Mesendoderm (in vitro differentiated cells): ENCODE measurements at regions not wholly inside any gene's neighbourhood (a gene's known extent, or its start where the extent isn't known, plus 50 kb on each side); places are given as distances from the start of the nearest gene placed in this dataset.

Experiments
- DNase-seq: peaks from one replicate; pipeline ENCODE4 v3.0.0; 2013
- H2AK5ac ChIP-seq: 2 replicates; pipeline ENCODE4 v1.6.1; 2013; ENCODE audit warnings: low read length, inconsistent platforms
- H2BK120ac ChIP-seq: 2 replicates; pipeline ENCODE4 v1.6.1; 2013; ENCODE audit warnings: low read depth, mild to moderate bottlenecking, low read length, moderate library complexity, mixed read lengths
- H2BK15ac ChIP-seq: replicated peaks from 2 replicates; pipeline ENCODE4 v1.6.1; 2013; ENCODE audit warnings: low read depth, mild to moderate bottlenecking, moderate library complexity
- H2BK5ac ChIP-seq: 2 replicates; pipeline ENCODE4 v1.6.1; 2013; ENCODE audit warnings: low read length, inconsistent platforms
- H3K18ac ChIP-seq: 2 replicates; pipeline ENCODE4 v1.6.1; 2013; ENCODE audit warnings: mild to moderate bottlenecking, low read length, mixed read lengths
- H3K23ac ChIP-seq: one replicate; pipeline ENCODE4 v1.6.1; 2013; ENCODE audit warnings: low read length
- H3K27ac ChIP-seq: 2 replicates; pipeline ENCODE4 v1.5.1; 2013; ENCODE audit warnings: low read depth, mild to moderate bottlenecking, inconsistent platforms, low read length, moderate library complexity
- H3K27me3 ChIP-seq: 2 replicates; pipeline ENCODE4 v1.6.1; 2013; ENCODE audit warnings: low read length, control low read depth, mild to moderate bottlenecking, inconsistent platforms; ENCODE audit not compliant: insufficient read depth, poor library complexity
- H3K36me3 ChIP-seq: 2 replicates; pipeline ENCODE4 v1.6.1; 2013; ENCODE audit warnings: low read length, inconsistent platforms; ENCODE audit not compliant: control insufficient read depth, insufficient read depth
- H3K4ac ChIP-seq: one replicate; pipeline ENCODE4 v1.6.1; 2013; ENCODE audit warnings: low read depth, mild to moderate bottlenecking, low read length, moderate library complexity
- H3K4me1 ChIP-seq: 2 replicates; pipeline ENCODE4 v1.6.1; 2013; ENCODE audit warnings: low read depth, low read length, inconsistent platforms; ENCODE audit not compliant: control insufficient read depth
- H3K4me2 ChIP-seq: 2 replicates; pipeline ENCODE4 v1.6.1; 2013; ENCODE audit warnings: low read length
- H3K4me3 ChIP-seq: 2 replicates; pipeline ENCODE4 v1.5.1; 2013; ENCODE audit warnings: mild to moderate bottlenecking, low read length
- H3K56ac ChIP-seq: one replicate; pipeline ENCODE4 v1.6.1; 2013; ENCODE audit warnings: low read length
- H3K79me1 ChIP-seq: 2 replicates; pipeline ENCODE4 v1.6.1; 2013; ENCODE audit warnings: low read length, inconsistent platforms
- H3K79me2 ChIP-seq: 2 replicates; pipeline ENCODE4 v1.6.1; 2013; ENCODE audit warnings: mild to moderate bottlenecking, low read length; ENCODE audit not compliant: control insufficient read depth, insufficient read depth
- H3K9ac ChIP-seq: 2 replicates; pipeline ENCODE4 v1.6.1; 2013; ENCODE audit warnings: low read length, inconsistent platforms
- H4K5ac ChIP-seq: one replicate; pipeline ENCODE4 v1.6.1; 2013; ENCODE audit warnings: low read length
- H4K8ac ChIP-seq: one replicate; pipeline ENCODE4 v1.6.1; 2013; ENCODE audit warnings: low read depth, mild to moderate bottlenecking, control low read depth, low read length, moderate library complexity
- WGBS: extraction: QIAGEN DNeasy Blood & Tissue Kit; methylation state at CpG from one replicate; pipeline ENCODE4 v1.1.7; 2013; ENCODE audit warnings: low lambda C conversion rate, missing lambda C conversion rate; ENCODE audit not compliant: insufficient coverage; ENCODE audit errors: extremely low coverage; 5-methylcytosine and 5-hydroxymethylcytosine counted together

GRCh38 chr14:51167587-51168214 lies 72.3 kb upstream of the TMX1 start:
- Histone ChIP-seq H3K4me1 (no peaks in the 10 kb centered on the region), H4K5ac (no peak overlapping the region), H3K4me3 (no peak overlapping the region), H2BK5ac (no peak overlapping the region), H3K4ac (no peak overlapping the region), H3K27me3 (no peaks in the 10 kb centered on the region), H3K79me2 (no peaks in the 10 kb centered on the region), H2AK5ac (no peak overlapping the region), H3K56ac (no peak overlapping the region), H3K27ac (no peak overlapping the region), H4K8ac (no peak overlapping the region), H3K18ac (no peak overlapping the region), H3K36me3 (no peaks in the 10 kb centered on the region), H2BK15ac (no peak overlapping the region), H2BK120ac (no peak overlapping the region), H3K79me1 (no peaks in the 10 kb centered on the region), H3K4me2 (no peak overlapping the region), H3K9ac (no peak overlapping the region), H3K23ac (no peak overlapping the region)
- DNase-seq = no peak

GRCh38 chr14:51168215-51168613 lies 71.8 kb upstream of the TMX1 start:
- Histone ChIP-seq H2BK15ac (no peak overlapping the region), H2AK5ac (no peak overlapping the region), H2BK5ac (no peak overlapping the region), H3K4me1 (no peaks in the 10 kb centered on the region), H3K27me3 (no peaks in the 10 kb centered on the region), H4K5ac (no peak overlapping the region), H3K9ac (no peak overlapping the region), H3K79me1 (no peaks in the 10 kb centered on the region), H2BK120ac (no peak overlapping the region), H3K36me3 (no peaks in the 10 kb centered on the region), H3K79me2 (no peaks in the 10 kb centered on the region), H3K4ac (no peak overlapping the region), H3K4me2 (no peak overlapping the region), H3K27ac (no peak overlapping the region), H3K23ac (no peak overlapping the region), H3K4me3 (no peak overlapping the region), H3K18ac (no peak overlapping the region), H4K8ac (no peak overlapping the region), H3K56ac (no peak overlapping the region)
- no peak for DNase-seq
- WGBS = no CpG with 5 or more reads among the region's 2 CpGs

GRCh38 chr14:51173863-51174262 lies 66.2 kb upstream of the TMX1 start:
- no peak overlapping the region for H3K9ac ChIP-seq
- no peak overlapping the region for H3K56ac ChIP-seq
- no peaks in the 10 kb centered on the region for H3K27me3 ChIP-seq
- H3K4ac ChIP-seq = no peak overlapping the region
- H4K8ac ChIP-seq = no peak overlapping the region
- no peaks in the 10 kb centered on the region for H3K4me1 ChIP-seq
- H2AK5ac ChIP-seq = no peak overlapping the region
- no peak for DNase-seq
- no CpG with 5 or more reads among the region's 1 CpG for WGBS
- H3K36me3 ChIP-seq = no peaks in the 10 kb centered on the region
- H3K23ac ChIP-seq = no peak overlapping the region
- no peak overlapping the region for H2BK120ac ChIP-seq
- no peaks in the 10 kb centered on the region for H3K79me2 ChIP-seq
- H3K79me1 ChIP-seq = no peaks in the 10 kb centered on the region
- H2BK15ac ChIP-seq = no peak overlapping the region
- no peak overlapping the region for H2BK5ac ChIP-seq
- no peak overlapping the region for H3K4me3 ChIP-seq
- H3K27ac ChIP-seq = no peak overlapping the region
- no peak overlapping the region for H3K4me2 ChIP-seq
- no peak overlapping the region for H4K5ac ChIP-seq
- H3K18ac ChIP-seq = no peak overlapping the region

- H4K5ac ChIP-seq = no peak overlapping the region
- H3K18ac ChIP-seq = no peak overlapping the region
- H3K4me1 ChIP-seq = no peaks in the 10 kb centered on the region
- H3K36me3 ChIP-seq = no peaks in the 10 kb centered on the region
- H2BK5ac ChIP-seq = no peak overlapping the region
- H4K8ac ChIP-seq = peak overlapping the region; percentile 13
- no peaks in the 10 kb centered on the region for H3K79me2 ChIP-seq
- no peak overlapping the region for H2AK5ac ChIP-seq
- H3K4ac ChIP-seq = no peak overlapping the region
- H3K27me3 ChIP-seq = no peaks in the 10 kb centered on the region
- H3K23ac ChIP-seq = no peak overlapping the region
- H3K27ac ChIP-seq = no peak overlapping the region
- no peak overlapping the region for H3K9ac ChIP-seq
- H3K4me2 ChIP-seq = no peak overlapping the region
- H2BK15ac ChIP-seq = no peak overlapping the region
- H3K4me3 ChIP-seq = no peak overlapping the region
- H3K79me1 ChIP-seq = no peaks in the 10 kb centered on the region
- WGBS = no CpG with 5 or more reads among the region's 4 CpGs
- H2BK120ac ChIP-seq = no peak overlapping the region
- H3K56ac ChIP-seq = no peak overlapping the region
- no peak for DNase-seq
These were observed 63.2 kb upstream of the TMX1 start for GRCh38 chr14:51176839-51177238.

- no peak overlapping the region for H4K8ac ChIP-seq
- H3K18ac ChIP-seq = no peak overlapping the region
- H2BK15ac ChIP-seq = no peak overlapping the region
- H2BK5ac ChIP-seq = no peak overlapping the region
- no peak overlapping the region for H3K4me2 ChIP-seq
- no peak overlapping the region for H3K4me3 ChIP-seq
- no CpG with 5 or more reads among the region's 9 CpGs for WGBS
- no peak overlapping the region for H2AK5ac ChIP-seq
- H3K4me1 ChIP-seq = no peaks in the 10 kb centered on the region
- no peak overlapping the region for H4K5ac ChIP-seq
- H3K36me3 ChIP-seq = no peaks in the 10 kb centered on the region
- no peak overlapping the region for H3K27ac ChIP-seq
- DNase-seq = no peak
- H3K79me2 ChIP-seq = no peaks in the 10 kb centered on the region
- no peak overlapping the region for H2BK120ac ChIP-seq
- H3K79me1 ChIP-seq = no peaks in the 10 kb centered on the region
- no peaks in the 10 kb centered on the region for H3K27me3 ChIP-seq
- H3K56ac ChIP-seq = no peak overlapping the region
- H3K4ac ChIP-seq = no peak overlapping the region
- no peak overlapping the region for H3K9ac ChIP-seq
- no peak overlapping the region for H3K23ac ChIP-seq
These were observed 59.5 kb upstream of the TMX1 start for GRCh38 chr14:51180577-51180976.

- WGBS = no CpG with 5 or more reads among the region's 3 CpGs
- Histone ChIP-seq H3K79me2 (no peaks in the 10 kb centered on the region), H4K5ac (no peak overlapping the region), H3K18ac (no peak overlapping the region), H3K4me2 (no peak overlapping the region), H2BK5ac (no peak overlapping the region), H3K36me3 (no peaks in the 10 kb centered on the region), H2BK120ac (no peak overlapping the region), H3K4me1 (no peaks in the 10 kb centered on the region), H3K4ac (no peak overlapping the region), H2AK5ac (no peak overlapping the region), H3K4me3 (no peak overlapping the region), H3K79me1 (no peaks in the 10 kb centered on the region), H3K56ac (no peak overlapping the region), H3K23ac (no peak overlapping the region), H3K27me3 (no peaks in the 10 kb centered on the region), H3K9ac (no peak overlapping the region), H2BK15ac (no peak overlapping the region), H3K27ac (no peak overlapping the region), H4K8ac (no peak overlapping the region)
- no peak for DNase-seq
These were observed 57.9 kb upstream of the TMX1 start for GRCh38 chr14:51182131-51182565.
